Ecto neural progenitor cell (in vitro differentiated cells): ENCODE measurements at regions not wholly inside any gene's neighbourhood (a gene's known extent, or its start where the extent isn't known, plus 50 kb on each side); places are given as distances from the start of the nearest gene placed in this dataset.
"Not testable (repeated sequence)": the region's sequence is repeated elsewhere in the genome, so short reads cannot be mapped to it uniquely, and the experiment has no call there.

Source experiments
- DNase-seq: peaks from one replicate; pipeline ENCODE4 v3.0.0-alpha.2; 2018; ENCODE audit warnings: low spot score

- DNase-seq = no peak
Measured at GRCh38 chr7:120014925-120015465, 258.0 kb upstream of the KCND2 start.

DNA sequence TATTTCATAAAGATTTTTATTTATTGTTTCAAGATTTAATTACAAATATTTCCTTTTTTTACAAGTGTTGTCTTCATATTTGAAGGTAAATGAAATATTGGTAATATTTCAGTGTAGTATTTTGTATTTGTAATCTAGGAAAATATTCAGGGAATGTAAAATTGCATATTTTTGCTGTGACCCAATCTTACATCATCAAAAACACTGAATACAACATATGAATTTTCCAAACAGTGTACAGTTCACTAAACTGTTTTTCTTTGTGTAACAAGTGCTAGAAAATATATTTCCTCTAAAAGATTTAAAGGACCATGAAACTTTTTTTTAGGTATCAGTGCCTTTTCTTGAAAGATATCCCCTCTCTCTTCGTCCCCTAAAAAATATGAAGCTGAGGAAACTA is 251.9 kb upstream of the KCND2 start:
- no peak for DNase-seq

- DNase-seq = no peak
Measured at GRCh38 chr7:120023494-120024167, 249.3 kb upstream of the KCND2 start.

DNA sequence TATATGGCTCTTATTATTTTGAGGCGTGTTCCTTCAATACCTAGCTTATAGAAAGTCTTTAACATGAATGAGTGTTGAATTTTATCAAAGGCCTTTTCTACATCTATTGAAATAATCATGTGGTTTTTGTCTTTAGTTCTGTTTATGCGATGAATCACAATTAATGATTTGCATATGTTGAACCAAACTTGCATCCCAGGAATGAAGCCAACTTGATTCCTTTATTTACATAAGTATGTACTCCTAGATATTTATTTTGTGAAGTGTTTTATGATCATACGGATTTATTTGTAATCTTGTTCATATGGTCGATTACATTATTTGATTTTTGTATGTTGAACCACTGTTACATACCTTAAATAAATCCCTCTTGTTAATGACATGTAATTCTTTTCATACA is 244.3 kb upstream of the KCND2 start:
- no peak for DNase-seq

DNA sequence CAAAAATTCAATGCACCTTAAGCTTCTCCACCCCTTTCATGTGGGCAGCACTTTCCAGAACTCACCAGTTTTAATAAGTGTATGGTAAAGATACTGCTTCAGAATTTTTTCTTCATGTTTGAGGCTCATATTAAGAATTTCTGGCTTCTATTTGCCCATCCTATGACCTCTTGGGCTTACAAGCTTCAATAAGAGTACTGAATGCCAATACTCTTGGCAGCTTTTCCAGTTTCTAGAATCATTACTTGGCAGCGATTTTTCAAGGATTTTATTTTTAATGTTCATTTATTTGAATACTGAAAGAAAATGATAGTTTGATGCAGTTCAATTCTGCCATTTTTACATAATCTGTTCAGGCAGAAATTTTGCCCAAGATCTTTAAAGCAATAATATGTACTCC is 242.1 kb upstream of the KCND2 start:
- no peak for DNase-seq

GRCh38 chr7:120033114-120033513 is 239.9 kb upstream of the KCND2 start:
- DNase-seq = no peak

DNA sequence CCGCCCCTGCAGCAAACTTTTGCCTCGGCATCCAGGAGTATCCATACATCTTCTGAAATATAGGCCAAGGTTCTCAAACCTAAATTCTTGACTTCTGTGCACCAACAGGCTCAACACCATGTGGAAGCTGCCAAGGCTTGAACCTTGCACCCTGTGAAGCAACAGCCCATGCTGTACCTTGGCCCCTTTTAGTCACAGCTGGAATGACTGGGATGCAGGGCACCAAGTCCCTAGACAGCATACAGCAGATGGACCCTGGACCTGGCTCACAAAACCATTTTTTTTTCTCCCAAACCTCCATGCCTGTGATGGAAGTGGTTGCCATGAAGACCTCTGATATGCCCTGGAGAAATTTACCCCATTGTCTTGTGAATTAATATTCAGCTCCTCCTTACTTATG is 233.8 kb upstream of the KCND2 start:
- DNase-seq = no peak

DNA sequence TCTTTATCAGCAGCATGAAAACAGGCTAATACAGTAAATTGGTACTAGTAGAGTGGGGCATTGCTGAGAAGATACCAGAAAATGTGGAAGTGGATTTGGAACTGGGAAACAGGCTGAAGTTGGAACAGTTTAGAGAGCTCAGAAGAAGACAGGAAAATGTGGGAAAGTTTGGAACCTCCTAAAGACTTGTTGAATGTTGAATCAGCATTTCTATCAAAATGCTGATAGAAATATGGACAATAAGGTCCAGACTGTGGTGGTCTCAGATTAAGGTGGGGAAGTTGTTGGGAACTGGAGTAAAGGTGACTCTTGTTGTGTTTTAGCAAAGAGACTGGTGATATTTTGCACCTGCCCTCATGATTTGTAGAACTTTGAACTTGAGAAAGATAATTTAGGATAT is 231.2 kb upstream of the KCND2 start:
- DNase-seq = no peak

DNA sequence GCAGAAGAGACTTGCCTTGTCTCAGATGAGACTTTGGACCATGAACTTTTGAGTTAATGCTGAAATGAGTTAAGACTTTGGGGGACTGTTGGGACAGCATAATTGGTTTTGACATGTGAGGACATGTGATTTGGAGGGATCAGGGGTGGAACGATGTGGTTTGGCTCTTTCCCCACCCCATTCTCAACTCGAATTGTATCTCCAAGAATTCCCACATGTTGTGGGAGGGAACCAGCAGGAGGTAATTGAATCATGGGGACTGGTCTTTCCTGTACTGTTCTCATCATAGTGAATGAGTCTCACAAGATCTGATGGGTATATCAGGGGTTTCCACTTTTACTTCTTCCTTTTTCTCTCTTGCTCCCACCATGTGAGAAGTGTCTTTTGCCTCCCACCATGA is 229.7 kb upstream of the KCND2 start:
- no peak for DNase-seq

DNA sequence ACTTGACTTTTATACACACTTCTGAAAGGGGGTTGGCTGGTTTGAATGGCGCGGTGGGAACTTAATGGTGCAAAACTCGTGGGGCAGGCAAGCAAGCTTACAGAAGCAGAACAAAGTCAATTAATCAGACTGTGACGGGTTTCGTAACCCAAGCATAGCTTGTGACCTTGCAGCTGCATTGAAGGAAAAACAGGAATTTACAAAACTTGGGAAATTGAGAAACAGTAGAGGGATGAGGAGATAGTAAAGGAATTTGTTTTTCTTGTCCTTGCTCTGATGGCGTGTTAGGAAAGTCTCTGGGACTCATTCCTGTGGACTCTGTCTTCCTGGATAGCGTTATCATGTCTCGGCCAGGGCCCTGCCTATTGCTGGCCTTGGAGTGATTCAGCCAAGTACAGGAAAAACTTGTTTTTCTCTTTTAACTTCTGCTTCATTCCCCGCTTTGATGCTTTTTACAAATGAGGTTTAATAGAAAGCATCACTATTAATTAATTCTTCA is 220.0 kb upstream of the KCND2 start:
- no peak for DNase-seq

- DNase-seq = no peak
Measured at GRCh38 chr7:120053390-120053961, 219.5 kb upstream of the KCND2 start.

GRCh38 chr7:120054376-120055100 is 218.4 kb upstream of the KCND2 start:
- DNase-seq = no peak

DNA sequence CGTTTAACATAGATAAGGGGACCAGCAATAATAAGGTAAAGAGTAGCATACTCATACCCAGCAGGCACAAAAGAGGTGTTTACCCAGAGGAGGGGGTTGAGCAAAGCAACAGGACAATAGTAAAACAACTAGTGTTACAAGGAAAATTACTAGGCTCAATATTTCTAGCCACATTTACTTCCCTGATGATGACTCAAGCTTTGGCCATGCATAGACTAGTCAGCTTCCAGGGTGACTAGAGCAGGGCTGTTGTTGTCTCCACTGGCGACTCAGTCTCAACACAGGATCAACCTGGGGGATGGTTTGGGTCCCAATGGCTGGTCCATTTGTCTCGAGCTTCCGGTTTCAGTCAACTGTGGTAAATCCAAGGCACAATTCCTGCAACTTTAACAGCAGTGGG is 217.7 kb upstream of the KCND2 start:
- no peak for DNase-seq

DNA sequence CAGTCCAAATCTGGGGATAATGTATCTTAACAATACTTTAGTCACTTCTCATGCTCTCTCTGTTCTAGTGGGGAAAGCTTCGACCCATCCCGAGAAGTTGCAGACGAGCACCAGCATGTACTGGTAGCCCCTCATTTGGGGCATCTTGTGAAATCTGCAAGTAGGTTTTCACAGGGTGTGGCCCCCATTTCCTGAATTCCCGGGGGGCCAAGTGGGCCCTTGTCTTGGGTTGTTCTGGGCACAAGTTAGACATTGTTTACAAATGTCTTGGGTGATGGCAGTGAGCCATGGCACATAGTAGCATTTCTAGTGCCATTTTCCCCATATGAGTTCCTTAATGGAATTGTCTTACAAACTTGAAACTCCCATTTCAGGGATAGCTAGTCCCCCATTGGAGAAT is 216.7 kb upstream of the KCND2 start:
- no peak for DNase-seq

DNA sequence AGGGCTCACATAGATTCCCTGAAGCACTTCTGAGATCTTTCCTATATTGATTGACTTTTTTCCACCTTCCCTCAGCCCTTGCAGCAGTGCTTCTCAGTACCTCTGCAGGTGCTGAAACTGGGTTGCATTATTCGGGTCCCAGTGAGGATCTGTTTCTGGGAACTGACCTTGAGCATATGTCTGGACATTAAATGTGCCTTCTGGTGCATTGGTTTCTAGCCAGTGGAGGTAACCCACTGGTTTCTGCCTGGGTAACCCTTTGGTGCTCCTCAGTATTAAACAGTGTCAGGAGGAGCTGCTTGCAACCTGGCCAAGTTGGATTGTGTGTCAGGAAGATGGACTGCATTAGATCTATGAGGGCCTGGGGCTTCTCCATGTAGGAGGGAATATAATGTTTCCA is 213.3 kb upstream of the KCND2 start:
- no peak for DNase-seq

DNA sequence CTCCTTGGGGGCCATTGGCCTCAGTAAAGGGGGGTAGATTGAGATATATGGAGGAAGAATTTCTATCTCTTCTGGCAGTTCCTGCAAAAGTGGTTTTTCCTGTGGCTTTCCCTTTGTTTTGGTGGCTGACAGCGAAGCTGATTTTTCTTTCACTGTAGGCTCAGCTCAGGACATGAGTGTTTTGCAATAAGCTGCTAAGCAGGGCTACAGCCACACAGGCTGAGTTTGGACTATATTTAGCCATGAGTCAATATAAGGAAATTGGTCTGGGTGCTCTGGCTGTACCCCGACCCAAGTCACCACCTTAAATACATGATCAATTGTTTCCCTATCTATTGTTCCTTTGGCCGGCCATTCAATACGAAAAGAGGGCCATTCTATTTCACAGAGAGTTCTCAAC is 212.7 kb upstream of the KCND2 start:
- DNase-seq = no peak

DNA sequence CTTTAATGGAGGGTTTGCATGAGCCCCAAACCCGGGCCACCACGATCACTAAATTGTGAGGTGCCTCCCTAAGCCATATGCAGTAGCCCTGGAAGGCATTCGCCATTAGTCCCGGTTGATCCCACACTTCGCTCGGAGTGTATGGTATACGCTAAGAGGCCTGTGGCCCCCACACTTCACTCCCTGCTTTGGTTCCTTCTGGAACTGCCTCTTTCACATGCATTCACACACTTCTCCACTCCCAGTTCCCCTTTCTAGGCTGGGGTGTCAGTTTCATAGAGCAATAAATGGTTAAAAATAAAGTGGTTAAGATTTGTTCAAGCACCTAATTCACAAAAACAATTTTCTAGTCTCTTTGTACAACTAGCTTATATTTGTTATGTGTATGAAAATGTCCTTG is 212.1 kb upstream of the KCND2 start:
- no peak for DNase-seq

DNA sequence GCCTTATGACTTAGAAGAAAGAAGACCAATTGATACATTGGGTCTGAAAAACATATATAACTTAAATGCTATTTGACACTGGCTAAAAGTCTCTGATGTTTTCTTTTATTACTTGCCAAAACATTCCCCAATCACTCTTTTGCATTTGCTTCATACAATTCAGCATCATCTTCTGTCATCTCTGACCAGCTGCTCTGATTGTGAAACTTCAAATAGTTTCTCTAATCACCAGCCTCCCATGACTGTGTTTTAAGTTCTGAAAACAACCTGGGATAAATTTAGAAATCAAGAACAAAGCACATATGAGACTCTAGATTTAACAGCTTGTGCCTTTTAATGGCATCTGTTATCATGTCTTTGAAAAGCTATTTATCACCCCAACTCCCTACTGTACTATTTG is 208.4 kb upstream of the KCND2 start:
- no peak for DNase-seq

GRCh38 chr7:120066898-120067297 is 206.1 kb upstream of the KCND2 start:
- not testable (repeated sequence) for DNase-seq

DNA sequence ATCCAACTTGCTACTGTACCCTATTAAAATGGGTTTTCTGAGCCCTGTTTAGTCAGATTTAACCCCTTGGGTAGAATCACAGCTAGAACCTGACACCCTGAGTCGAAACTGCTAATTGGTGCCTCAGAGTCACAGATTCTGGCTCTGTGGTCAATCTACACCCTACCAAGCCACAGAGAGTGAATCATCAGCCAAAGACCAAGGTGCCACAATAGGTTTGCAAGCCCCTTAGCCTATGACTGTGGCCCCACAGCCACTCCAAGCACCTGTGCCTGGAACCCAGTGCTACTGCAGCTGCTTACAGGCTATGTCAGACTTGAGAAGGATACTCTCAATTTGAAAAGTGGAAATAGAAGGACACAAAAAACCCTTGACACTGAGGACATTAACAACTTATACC is 202.8 kb upstream of the KCND2 start:
- DNase-seq = no peak

DNA sequence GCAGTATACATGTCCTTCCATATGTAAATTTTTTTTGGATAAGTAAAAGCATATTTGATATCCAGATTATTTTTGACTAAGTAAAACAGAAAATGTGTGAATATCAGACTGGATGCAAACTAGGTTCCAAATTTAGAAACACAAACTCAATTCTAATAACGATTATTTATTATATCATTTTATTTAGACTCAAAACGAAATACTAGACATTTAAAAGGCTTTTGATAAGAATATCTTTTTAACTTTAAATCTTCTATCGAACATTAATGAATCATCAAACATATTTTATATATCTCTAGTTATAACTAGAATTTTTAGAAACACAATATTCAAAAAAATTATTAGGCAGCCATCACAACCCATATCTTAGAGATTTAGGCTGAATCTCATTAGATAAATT is 195.2 kb upstream of the KCND2 start:
- no peak for DNase-seq

DNA sequence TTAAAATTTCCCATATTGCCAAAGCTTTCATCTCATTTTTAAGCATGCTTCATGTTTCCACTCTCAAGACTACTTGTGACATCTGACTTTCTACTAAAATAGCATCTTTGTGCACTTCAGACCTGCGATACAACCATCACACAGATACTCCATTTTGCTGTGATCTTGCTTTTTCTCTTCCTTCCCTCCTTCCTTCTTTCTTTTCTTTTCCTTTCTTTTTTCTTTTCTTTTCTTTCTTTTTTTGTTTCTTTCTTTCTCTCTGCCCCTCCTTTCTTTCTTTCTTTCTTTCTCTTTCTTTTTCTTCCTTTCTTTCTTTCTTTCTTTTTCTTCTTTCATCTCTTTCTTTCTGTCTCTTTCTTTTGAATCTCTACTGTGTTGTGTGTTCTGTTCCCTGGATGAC is 194.0 kb upstream of the KCND2 start:
- DNase-seq = no peak

DNA sequence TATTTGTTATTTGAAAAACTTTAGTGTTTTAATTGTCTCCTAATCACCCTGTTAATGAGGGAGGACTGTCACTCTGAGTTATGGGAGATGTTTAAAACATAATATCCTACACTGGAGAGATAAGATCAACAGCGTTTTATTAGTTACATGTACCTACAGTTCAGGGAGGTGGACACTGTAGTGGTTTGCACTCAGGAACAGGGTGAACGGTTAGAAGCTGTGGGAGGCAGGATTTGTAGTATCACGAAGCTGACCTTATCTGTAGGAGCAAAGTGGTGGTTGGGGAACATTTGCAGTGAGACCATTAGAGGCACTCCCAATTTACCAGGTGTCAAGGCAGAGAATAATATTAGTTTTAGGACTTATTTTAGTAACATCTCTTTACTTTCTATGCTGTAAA is 193.3 kb upstream of the KCND2 start:
- no peak for DNase-seq
